ENCODE measurements at regions not wholly inside any gene's neighbourhood (a gene's known extent, or its start where the extent isn't known, plus 50 kb on each side); places are given as distances from the start of the nearest gene placed in this dataset.

- DNase-seq (ENCODE audit: low spot score) (no peak), FAIRE-seq (no peak)
Observed at GRCh38 chr1:87269921-87270320, 58.8 kb upstream of the LMO4 start.

- FAIRE-seq, result no peak
Observed at GRCh38 chr1:87273291-87273690, 55.4 kb upstream of the LMO4 start.

GRCh38 chr1:87274851-87275250, 53.8 kb upstream of the LMO4 start:
- no peak for FAIRE-seq
- DNase-seq (ENCODE audit: low spot score), result no peak

More at GRCh38 chr1:87273291-87273690, 55.4 kb upstream of the LMO4 start:
- no peak for DNase-seq (ENCODE audit: low spot score)

- no peak for FAIRE-seq
- DNase-seq (ENCODE audit: low spot score), result no peak
Observed at GRCh38 chr1:87278825-87279535, 49.7 kb upstream of the LMO4 start.
